Dendritic cell treated with granulocyte-macrophage colony-stimulating factor and Interleukin-4, amounts not matched to agents 40 ng/mL and 50 ng/mL, for 4 days (primary cell): ENCODE measurements at regions not wholly inside any gene's neighbourhood (a gene's known extent, or its start where the extent isn't known, plus 50 kb on each side); places are given as distances from the start of the nearest gene placed in this dataset.

ENCODE experiments used
- H3K27ac Mint-ChIP-seq: one replicate; pipeline ENCODE4 v1.8.0; 2022; ENCODE audit warnings: mild to moderate bottlenecking, mixed read lengths
- H3K27me3 Mint-ChIP-seq: one replicate; pipeline ENCODE4 v1.8.0; 2022; ENCODE audit warnings: mild to moderate bottlenecking, mixed read lengths
- H3K36me3 Mint-ChIP-seq: one replicate; pipeline ENCODE4 v1.8.0; 2022; ENCODE audit warnings: low read depth, mixed read lengths
- H3K4me1 Mint-ChIP-seq: one replicate; pipeline ENCODE4 v1.8.0; 2022; ENCODE audit warnings: low read depth, mixed read lengths
- H3K4me3 Mint-ChIP-seq: one replicate; pipeline ENCODE4 v1.8.0; 2022; ENCODE audit warnings: mild to moderate bottlenecking, moderate library complexity, mixed read lengths
- H3K9me3 Mint-ChIP-seq: one replicate; pipeline ENCODE4 v1.8.0; 2022; ENCODE audit warnings: mixed read lengths
- intact Hi-C: fragments of 100-400 bp; cut with micrococcal nuclease; formaldehyde crosslinking; loops from one replicate; pipeline ENCODE4 v1.15.0; 2022

DNA sequence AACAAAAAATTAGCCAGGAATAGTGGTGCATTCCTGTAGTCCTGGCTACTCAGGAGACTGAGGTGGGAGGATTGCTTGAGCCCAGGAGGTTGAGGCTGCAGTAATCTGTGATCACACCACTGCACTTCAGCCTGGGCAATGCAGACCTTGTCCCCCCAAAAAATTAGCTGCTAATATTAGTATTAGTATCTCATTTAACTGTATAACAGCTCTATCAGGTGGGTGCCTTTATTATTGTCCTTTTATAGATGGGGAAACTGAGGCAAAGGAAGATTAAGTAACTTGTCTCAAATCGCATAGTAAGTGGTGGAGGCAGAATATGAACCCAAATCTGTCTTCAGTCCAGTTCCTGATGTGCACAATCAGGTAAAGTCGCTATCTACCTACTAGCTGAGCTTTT is 142.3 kb upstream of the CRY1 start:
- Mint-ChIP-seq H3K27ac (no peak overlapping the region), H3K4me1 (no peaks in the 10 kb centered on the region), H3K27me3 (peaks cover 1% of the 10 kb centered on the region), H3K9me3 (no peaks in the 10 kb centered on the region), H3K36me3 (no peaks in the 10 kb centered on the region), H3K4me3 (no peak overlapping the region)
- intact Hi-C loops = no loop called here

DNA sequence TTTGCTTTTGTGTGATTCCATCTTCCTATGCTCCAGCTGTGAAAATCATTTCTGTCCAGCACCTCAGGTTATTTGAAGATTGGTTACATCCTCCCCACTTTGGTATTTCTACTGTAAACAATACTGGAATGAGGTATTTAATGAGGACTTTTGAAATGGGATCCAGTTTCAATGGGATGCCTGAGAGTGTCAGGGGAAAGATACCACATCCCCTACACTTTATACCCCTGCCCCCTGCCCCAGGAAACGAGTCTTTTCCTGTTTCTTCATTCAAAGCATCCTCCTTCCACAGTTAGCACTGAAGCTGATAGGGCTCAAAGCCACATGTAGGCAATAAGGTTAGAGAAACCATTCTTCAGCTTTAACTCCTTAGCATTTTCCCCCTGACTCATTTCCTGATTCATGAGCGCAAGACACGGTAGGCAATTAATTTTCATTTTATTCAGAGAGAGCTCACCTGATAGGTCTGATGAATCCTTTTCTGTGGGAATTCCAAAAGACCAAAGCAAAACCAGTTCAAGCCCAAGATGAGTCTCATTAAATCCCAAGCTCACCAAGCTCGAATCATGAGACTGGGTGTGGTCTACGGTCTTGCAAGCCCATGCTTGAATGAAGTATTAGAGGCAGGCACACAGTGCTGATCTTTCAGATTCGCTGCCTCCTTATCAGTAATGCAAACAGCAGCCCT is 143.6 kb upstream of the CRY1 start:
- intact Hi-C loops = no loop called here
- Mint-ChIP-seq H3K4me1 (no peaks in the 10 kb centered on the region), H3K27ac (no peak overlapping the region), H3K4me3 (no peak overlapping the region), H3K36me3 (no peaks in the 10 kb centered on the region), H3K27me3 (no peaks in the 10 kb centered on the region), H3K9me3 (no peaks in the 10 kb centered on the region)

DNA sequence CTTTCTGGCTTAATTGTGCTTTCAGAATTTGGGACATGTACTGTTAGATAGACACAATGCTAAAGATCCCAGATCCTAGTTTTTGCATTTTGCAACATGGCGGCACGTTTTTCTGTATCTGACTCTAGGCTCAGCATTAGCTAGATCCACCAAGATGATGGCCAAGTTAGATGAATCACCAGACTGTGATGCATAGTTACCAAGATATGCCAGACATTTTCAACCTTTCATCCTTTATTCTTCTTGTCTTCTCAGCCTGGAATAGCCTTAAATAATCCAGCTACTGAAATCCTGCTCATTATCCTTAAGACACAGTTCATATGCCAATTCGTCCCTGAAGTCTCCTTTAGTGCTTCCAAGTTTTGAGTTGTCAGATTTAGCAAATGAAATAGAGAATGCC is 144.9 kb upstream of the CRY1 start:
- peaks cover 4% of the 10 kb centered on the region for H3K27me3 Mint-ChIP-seq
- intact Hi-C loops = no loop called here
- no peaks in the 10 kb centered on the region for H3K4me1 Mint-ChIP-seq
- H3K9me3 Mint-ChIP-seq = no peaks in the 10 kb centered on the region
- no peaks in the 10 kb centered on the region for H3K36me3 Mint-ChIP-seq
- H3K27ac Mint-ChIP-seq = no peak overlapping the region
- no peak overlapping the region for H3K4me3 Mint-ChIP-seq

DNA sequence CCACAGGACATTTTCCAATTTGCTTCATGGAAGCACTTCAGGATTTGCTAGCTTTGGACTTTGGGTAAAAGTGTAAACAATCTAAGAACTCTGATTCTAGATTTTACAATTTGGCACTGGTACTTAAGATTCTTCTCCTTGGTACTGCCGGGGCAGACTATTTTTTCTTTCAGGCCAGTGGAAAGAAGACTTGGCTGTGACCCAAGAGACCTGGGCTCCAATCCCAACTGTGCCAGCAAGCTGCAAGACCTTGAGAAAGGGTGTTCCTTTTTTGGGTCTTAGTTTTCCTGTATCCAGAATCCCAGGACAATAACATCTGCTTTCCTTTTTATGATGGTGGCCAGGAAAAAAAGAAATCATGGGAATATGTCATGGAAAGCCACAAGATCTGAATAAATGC is 148.1 kb upstream of the CRY1 start:
- Mint-ChIP-seq H3K4me1 (no peaks in the 10 kb centered on the region), H3K27ac (no peak overlapping the region), H3K36me3 (no peaks in the 10 kb centered on the region), H3K9me3 (no peaks in the 10 kb centered on the region), H3K27me3 (peaks cover 14% of the 10 kb centered on the region), H3K4me3 (no peak overlapping the region)
- intact Hi-C loops = no loop called here

DNA sequence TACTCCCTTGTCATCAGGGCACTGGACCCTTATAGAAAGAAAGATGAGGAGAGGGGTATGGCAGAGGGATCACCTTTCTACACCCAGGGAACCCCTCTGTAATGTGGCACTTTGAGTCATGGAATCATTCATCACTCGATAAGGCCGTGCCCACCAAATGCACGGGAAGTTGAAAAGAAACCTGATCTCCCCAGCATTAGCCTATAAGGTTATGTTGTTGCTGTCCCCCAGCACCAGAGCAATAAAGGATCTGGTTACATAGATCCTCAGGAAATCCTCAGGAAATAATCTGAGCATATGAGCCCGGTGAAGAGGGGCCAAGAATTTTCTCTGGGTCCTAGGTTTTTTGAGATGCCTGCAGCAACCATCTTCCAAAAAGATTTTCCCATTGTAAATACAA is 148.8 kb upstream of the CRY1 start:
- intact Hi-C loops = no loop called here
- Mint-ChIP-seq H3K36me3 (no peaks in the 10 kb centered on the region), H3K4me1 (no peaks in the 10 kb centered on the region), H3K27ac (no peak overlapping the region), H3K4me3 (no peak overlapping the region), H3K27me3 (peaks cover 14% of the 10 kb centered on the region), H3K9me3 (no peaks in the 10 kb centered on the region)

DNA sequence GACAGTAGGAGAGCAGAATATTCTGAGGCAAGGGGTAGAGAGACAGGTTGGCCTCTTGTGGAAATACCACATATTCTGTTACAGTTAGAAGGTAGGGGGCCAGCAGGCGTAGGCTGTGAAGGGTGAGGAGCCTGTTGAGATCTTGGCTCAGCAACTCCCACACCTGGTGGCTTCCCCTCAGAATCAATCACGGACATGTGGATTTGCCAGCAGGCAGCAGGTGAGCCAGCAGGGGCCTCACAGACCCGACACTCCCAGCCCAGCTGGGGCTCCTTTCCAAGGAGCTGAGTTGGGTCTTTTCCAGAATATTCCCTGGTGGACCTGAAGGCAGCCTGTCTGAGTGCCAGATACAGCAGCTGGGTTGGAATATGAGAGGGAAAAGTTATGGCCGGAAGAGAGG is 150.0 kb upstream of the CRY1 start:
- no peaks in the 10 kb centered on the region for H3K36me3 Mint-ChIP-seq
- peaks cover 14% of the 10 kb centered on the region for H3K27me3 Mint-ChIP-seq
- H3K27ac Mint-ChIP-seq = no peak overlapping the region
- no peaks in the 10 kb centered on the region for H3K9me3 Mint-ChIP-seq
- intact Hi-C loops = no loop called here
- no peak overlapping the region for H3K4me3 Mint-ChIP-seq
- no peaks in the 10 kb centered on the region for H3K4me1 Mint-ChIP-seq

DNA sequence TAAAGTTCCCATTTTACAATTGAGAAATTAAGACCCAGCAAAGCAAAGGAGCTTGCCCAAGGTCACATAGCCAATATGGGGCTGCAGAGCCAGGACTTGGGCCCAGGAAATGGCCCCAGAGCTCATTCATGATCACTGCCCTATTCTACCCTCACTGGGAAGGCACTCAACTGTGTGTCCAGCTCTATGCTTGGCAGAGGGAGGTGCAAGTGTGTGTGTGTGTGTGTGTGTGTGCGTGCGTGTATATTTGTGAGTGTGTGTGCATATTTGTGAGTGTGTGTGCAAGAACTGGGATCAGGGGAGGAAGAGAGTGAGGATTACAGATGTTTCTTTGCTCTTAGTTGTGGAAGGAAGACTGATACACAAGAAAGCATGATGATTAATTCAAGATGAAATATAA is 151.2 kb upstream of the CRY1 start:
- no peak overlapping the region for H3K4me3 Mint-ChIP-seq
- H3K4me1 Mint-ChIP-seq = no peaks in the 10 kb centered on the region
- H3K27me3 Mint-ChIP-seq = peaks cover 14% of the 10 kb centered on the region
- H3K36me3 Mint-ChIP-seq = no peaks in the 10 kb centered on the region
- H3K9me3 Mint-ChIP-seq = no peaks in the 10 kb centered on the region
- intact Hi-C loops = no loop called here
- H3K27ac Mint-ChIP-seq = no peak overlapping the region

DNA sequence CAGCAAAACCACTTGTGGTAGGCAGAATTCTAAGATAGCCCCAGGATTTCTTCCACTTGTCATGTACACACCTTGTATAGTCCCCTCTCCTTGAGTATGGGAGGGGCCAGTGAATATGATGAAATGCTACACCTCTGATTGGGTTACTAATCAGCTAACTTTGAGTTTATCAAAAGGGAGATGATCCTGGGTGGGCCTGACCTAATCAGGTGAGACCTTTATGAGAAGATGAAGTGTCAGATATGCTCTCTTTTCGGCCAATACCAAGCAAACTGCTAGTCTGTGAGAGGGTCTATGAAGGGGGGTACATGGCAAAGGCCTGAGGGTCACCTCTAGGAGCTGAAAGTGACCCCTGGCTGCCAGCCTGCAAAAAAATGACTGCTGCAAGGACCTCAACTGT is 154.3 kb upstream of the CRY1 start:
- H3K36me3 Mint-ChIP-seq = no peaks in the 10 kb centered on the region
- peaks cover 13% of the 10 kb centered on the region for H3K27me3 Mint-ChIP-seq
- no peak overlapping the region for H3K4me3 Mint-ChIP-seq
- no peak overlapping the region for H3K27ac Mint-ChIP-seq
- no peaks in the 10 kb centered on the region for H3K4me1 Mint-ChIP-seq
- intact Hi-C loops = no loop called here
- no peaks in the 10 kb centered on the region for H3K9me3 Mint-ChIP-seq

DNA sequence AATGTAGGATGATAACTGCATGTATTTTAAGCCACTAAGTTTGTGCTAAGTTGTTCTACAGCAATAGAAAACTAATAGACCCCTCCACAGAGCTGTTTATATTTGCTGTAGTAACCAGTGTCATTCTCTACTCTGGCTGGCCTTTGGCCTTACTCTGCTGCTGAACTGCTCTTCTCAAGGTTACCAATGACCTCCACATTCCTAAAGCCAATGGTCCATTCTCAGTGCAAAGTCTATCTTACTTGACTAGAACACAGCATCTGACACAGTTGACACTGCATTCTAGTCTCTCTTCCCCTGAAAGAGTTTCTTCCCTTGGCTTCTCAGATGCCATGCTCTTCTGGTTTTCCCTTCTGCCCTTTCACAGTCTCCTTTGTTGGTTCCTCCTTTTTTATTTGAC is 154.8 kb upstream of the CRY1 start:
- no peaks in the 10 kb centered on the region for H3K9me3 Mint-ChIP-seq
- H3K36me3 Mint-ChIP-seq = no peaks in the 10 kb centered on the region
- no peak overlapping the region for H3K4me3 Mint-ChIP-seq
- H3K27ac Mint-ChIP-seq = no peak overlapping the region
- peaks cover 11% of the 10 kb centered on the region for H3K27me3 Mint-ChIP-seq
- H3K4me1 Mint-ChIP-seq = no peaks in the 10 kb centered on the region
- intact Hi-C loops = no loop called here

DNA sequence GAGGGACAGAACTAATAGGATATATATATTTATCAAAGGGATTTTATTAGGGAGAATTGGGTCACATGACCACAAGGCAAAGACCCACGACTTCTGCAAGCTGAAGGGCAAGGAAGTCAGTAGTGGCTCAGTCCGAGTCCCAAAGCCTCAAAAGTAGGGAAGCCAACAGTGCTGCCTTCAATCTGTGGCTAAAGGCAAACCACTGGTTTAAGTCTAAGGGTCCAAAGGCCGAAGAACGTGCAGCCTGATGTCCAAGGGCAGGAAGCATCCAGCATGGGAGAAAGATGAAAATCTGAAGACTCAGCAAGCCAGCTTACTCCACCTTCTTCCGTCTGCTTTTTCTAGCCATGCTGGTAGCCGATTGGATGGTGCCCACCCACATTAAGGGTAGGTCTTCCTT is 157.9 kb upstream of the CRY1 start:
- peaks cover 4% of the 10 kb centered on the region for H3K27me3 Mint-ChIP-seq

DNA sequence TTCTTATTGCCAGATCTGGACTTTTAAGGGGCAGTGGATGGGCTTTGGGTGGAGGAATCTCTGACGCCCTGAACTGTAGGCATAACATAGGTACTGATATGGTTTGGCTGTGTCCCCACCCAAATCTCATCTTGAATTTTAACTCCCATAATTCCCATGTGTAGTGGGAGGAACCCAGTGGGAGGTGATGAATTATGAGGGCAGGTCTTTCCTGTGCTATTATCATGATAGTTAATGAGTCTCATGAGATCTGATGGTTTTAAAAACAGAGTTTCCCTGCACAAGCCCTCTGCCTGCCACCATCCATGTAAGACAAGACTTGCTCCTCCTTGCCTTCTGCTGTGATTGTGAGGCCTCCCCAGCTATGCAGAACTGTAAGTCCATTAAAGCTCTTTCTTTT is 160.0 kb upstream of the CRY1 start:
- no peaks in the 10 kb centered on the region for H3K36me3 Mint-ChIP-seq
- intact Hi-C loops = no loop called here
- no peaks in the 10 kb centered on the region for H3K4me1 Mint-ChIP-seq
- no peak overlapping the region for H3K27ac Mint-ChIP-seq
- no peak overlapping the region for H3K4me3 Mint-ChIP-seq
- H3K9me3 Mint-ChIP-seq = no peaks in the 10 kb centered on the region
- peaks cover 4% of the 10 kb centered on the region for H3K27me3 Mint-ChIP-seq

More for the DNA sequence above, 157.9 kb upstream of the CRY1 start:
- Mint-ChIP-seq H3K9me3 (no peaks in the 10 kb centered on the region), H3K36me3 (no peaks in the 10 kb centered on the region), H3K4me3 (no peak overlapping the region), H3K4me1 (no peaks in the 10 kb centered on the region), H3K27ac (no peak overlapping the region)
- intact Hi-C loops = no loop called here

DNA sequence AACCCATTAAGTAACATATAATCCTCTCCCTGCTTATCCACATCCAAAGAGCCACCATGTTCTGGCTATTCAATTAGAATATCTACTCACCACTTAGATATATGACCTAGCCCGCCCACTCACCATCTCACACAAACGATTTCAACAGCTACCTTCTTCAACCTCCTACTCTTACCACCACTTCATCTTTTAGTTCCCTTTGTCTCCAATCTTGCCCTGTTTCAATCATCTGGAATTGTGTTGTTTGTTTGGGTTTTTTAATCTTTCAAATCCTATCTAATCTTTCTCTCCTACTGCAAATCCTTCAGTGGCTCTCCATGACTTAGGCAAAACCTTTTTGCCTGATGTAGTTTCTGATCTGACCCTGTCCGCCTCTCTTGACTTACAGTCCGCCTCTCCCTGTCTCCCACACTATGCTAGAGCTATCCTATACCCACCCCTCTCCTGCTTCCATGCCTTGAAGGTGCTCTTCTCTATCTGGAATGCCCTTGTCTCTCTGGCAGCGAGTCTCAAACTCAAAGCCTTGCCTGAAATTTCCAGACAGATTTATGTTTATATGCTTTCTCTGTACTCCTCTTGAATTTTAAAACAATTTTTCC is 161.0 kb upstream of the CRY1 start:
- intact Hi-C loops = no loop called here
- Mint-ChIP-seq H3K36me3 (no peaks in the 10 kb centered on the region), H3K9me3 (no peaks in the 10 kb centered on the region), H3K27ac (no peak overlapping the region), H3K4me3 (no peak overlapping the region), H3K27me3 (peaks cover 4% of the 10 kb centered on the region), H3K4me1 (no peaks in the 10 kb centered on the region)

DNA sequence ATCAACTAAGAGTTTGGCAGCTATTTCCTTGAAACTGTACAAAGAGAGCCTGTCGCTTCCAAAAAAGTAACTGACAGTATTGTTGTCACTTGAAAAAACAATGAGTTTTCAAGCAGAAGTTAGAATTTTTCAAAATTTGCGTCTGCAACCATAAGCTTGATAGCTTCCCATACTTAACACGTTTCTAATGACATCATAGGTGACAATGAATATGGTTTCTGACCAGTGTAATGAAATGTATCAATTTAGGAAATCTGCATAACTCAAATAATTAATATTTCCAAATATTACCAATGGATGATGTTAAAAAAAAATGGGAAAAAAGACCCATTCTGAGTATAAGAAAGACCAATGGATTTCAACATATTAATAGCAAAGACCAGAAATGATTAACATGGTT is 165.4 kb upstream of the CRY1 start:
- H3K4me3 Mint-ChIP-seq = no peak overlapping the region
- H3K4me1 Mint-ChIP-seq = no peaks in the 10 kb centered on the region
- H3K27me3 Mint-ChIP-seq = peaks cover 4% of the 10 kb centered on the region
- H3K27ac Mint-ChIP-seq = no peak overlapping the region
- peaks cover 3% of the 10 kb centered on the region for H3K9me3 Mint-ChIP-seq
- H3K36me3 Mint-ChIP-seq = no peaks in the 10 kb centered on the region
- intact Hi-C loops = no loop called here

DNA sequence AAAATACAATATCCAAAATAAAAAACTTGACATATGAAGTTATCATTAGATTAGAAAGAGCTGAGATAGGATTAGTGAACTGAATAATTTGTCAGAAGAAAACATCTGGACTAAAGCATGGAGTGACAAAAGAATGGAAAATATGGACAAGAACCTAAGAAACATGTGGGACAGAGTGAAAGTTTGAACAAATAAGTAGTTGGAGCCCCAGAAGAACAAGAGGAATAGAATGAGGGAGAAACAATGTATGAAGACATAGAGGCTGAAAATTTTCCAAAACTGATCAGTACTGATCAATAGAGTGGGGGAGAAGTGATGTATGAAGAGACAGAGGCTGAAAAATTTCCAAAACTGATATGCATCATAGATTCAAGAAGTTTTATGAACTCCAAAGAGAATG is 170.6 kb upstream of the CRY1 start:
- Mint-ChIP-seq H3K4me3 (no peak overlapping the region), H3K27me3 (no peaks in the 10 kb centered on the region), H3K36me3 (no peaks in the 10 kb centered on the region), H3K9me3 (peaks cover 8% of the 10 kb centered on the region), H3K4me1 (no peaks in the 10 kb centered on the region), H3K27ac (no peak overlapping the region)
- intact Hi-C loops = no loop called here

DNA sequence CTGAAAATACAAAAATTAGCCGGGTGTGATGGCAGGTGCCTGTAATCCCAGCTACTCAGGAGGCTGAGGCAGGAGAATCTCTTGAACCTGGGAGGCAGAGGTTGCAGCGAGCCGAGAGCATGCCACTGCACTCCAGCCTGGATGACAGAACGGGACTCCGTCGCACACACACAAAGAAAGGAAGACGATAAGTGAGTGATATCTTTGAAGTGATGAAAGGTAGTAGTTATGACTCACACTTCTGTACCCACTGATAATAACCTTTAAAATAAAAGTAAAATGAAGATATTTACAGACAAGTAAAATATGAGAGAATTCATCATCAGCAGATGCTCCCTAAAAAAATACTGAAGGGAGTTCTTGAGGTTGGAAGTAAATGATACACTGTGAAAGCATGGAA is 171.3 kb upstream of the CRY1 start:
- Mint-ChIP-seq H3K36me3 (no peaks in the 10 kb centered on the region), H3K9me3 (peaks cover 8% of the 10 kb centered on the region), H3K4me3 (no peak overlapping the region), H3K27ac (no peak overlapping the region), H3K27me3 (no peaks in the 10 kb centered on the region), H3K4me1 (no peaks in the 10 kb centered on the region)
- intact Hi-C loops = no loop called here
